ENCODE measurements at regions not wholly inside any gene's neighbourhood (a gene's known extent, or its start where the extent isn't known, plus 50 kb on each side); places are given as distances from the start of the nearest gene placed in this dataset.

DNA sequence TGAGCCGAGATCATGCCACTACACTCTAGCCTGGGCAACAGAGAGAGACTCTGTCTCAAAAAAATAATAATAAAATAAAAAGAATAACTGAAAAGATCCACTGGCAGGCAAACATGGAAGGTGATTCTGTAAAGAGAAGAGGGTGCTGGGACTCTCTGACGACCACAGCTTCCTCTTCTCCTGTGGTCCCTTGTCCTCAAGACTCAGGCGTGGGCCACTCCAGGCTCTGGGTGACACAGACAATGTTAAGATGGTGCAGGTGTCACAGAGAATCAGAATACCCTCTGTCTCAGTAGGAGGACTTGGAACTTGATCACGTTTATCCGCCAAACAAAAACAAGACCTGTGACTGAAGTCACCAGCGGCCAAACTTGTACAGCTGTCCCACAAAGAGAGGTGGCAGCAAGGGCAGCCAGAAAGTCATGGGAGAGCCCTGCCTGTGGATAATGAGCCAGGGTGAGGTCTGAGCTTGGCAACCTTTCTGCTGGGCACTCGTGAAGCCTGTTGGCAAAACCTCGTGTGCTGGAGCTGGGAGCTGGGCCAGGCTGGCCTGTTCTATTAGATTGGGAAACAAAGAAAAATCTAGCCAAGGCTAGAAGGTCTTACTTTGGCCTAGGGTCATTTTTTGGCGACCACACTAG is 76.4 kb upstream of the ITGA6 start:
- ChIA-PET POLR2A (no interaction called here), CTCF (interaction anchor here (0.6 kb wide), 1 partner anchor 178 kb away, joined by 3 read pairs; no protein-coding TSS in a partner anchor)
- Histone ChIP-seq H3K27ac (ENCODE audit: low read depth in 2 of 2, low read length in 1 of 2) (no peak overlapping the region), H3K36me3 (replicated peaks in 1 of 2; ENCODE audit: control insufficient read depth in 1 of 2, insufficient read depth in 2 of 2, low read length in 1 of 2) (no peaks in the 10 kb centered on the region), H4K20me1 (ENCODE audit: insufficient read depth) (no peaks in the 10 kb centered on the region), H3K9ac (no peak overlapping the region), H3K4me1 (ENCODE audit: control insufficient read depth in 1 of 2, insufficient read depth in 2 of 2, low read depth in 1 of 2, low read length in 1 of 2) (no peaks in the 10 kb centered on the region), H2AFZ (ENCODE audit: low read depth) (no peak overlapping the region), H3F3A (replicated peaks; ENCODE audit: insufficient read depth) (no peaks in the 10 kb centered on the region), H3K79me2 (ENCODE audit: insufficient read depth) (no peaks in the 10 kb centered on the region), H3K4me2 (no peak overlapping the region), H3K27me3 (ENCODE audit: insufficient read depth) (no peaks in the 10 kb centered on the region), H3K9me2 (no peaks in the 10 kb centered on the region), H3K4me3 (ENCODE audit: low read depth in 2 of 2, low read length in 1 of 2) (no peak overlapping the region), H3K9me3 (peaks cover 4% of the 10 kb centered on the region; the same call in 1 of the 2 replicates)
- TF ChIP-seq, protein P1, sequence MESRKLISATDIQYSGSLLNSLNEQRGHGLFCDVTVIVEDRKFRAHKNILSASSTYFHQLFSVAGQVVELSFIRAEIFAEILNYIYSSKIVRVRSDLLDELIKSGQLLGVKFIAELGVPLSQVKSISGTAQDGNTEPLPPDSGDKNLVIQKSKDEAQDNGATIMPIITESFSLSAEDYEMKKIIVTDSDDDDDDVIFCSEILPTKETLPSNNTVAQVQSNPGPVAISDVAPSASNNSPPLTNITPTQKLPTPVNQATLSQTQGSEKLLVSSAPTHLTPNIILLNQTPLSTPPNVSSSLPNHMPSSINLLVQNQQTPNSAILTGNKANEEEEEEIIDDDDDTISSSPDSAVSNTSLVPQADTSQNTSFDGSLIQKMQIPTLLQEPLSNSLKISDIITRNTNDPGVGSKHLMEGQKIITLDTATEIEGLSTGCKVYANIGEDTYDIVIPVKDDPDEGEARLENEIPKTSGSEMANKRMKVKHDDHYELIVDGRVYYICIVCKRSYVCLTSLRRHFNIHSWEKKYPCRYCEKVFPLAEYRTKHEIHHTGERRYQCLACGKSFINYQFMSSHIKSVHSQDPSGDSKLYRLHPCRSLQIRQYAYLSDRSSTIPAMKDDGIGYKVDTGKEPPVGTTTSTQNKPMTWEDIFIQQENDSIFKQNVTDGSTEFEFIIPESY (IDR thresholded peaks at IDR 0.05; ENCODE audit: borderline replicate concordance, low read depth), result no peak
- TF ChIP-seq, protein P2, sequence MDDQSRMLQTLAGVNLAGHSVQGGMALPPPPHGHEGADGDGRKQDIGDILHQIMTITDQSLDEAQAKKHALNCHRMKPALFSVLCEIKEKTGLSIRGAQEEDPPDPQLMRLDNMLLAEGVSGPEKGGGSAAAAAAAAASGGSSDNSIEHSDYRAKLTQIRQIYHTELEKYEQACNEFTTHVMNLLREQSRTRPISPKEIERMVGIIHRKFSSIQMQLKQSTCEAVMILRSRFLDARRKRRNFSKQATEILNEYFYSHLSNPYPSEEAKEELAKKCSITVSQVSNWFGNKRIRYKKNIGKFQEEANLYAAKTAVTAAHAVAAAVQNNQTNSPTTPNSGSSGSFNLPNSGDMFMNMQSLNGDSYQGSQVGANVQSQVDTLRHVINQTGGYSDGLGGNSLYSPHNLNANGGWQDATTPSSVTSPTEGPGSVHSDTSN (IDR thresholded peaks at IDR 0.05), result no peak
- TF ChIP-seq YY1 (IDR thresholded peaks at IDR 0.05; ENCODE audit: low read depth) (no peak), NRF1 (IDR thresholded peaks at IDR 0.05; ENCODE audit: low read depth, low read length) (no peak), GATA2 (CRISPR knock-in tag; IDR thresholded peaks at IDR 0.05) (no peak), NFIC (IDR thresholded peaks at IDR 0.05; ENCODE audit: borderline replicate concordance) (no peak), GABPA (IDR thresholded peaks at IDR 0.05; ENCODE audit: low read depth) (no peak), RXRA (IDR thresholded peaks at IDR 0.05; ENCODE audit: borderline replicate concordance, low read depth) (no peak)
- TF ChIP-seq, protein P3, sequence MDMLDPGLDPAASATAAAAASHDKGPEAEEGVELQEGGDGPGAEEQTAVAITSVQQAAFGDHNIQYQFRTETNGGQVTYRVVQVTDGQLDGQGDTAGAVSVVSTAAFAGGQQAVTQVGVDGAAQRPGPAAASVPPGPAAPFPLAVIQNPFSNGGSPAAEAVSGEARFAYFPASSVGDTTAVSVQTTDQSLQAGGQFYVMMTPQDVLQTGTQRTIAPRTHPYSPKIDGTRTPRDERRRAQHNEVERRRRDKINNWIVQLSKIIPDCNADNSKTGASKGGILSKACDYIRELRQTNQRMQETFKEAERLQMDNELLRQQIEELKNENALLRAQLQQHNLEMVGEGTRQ (IDR thresholded peaks at IDR 0.05; ENCODE audit: borderline replicate concordance, low read depth, low read length), result no peak
- TF ChIP-seq, protein P4, sequence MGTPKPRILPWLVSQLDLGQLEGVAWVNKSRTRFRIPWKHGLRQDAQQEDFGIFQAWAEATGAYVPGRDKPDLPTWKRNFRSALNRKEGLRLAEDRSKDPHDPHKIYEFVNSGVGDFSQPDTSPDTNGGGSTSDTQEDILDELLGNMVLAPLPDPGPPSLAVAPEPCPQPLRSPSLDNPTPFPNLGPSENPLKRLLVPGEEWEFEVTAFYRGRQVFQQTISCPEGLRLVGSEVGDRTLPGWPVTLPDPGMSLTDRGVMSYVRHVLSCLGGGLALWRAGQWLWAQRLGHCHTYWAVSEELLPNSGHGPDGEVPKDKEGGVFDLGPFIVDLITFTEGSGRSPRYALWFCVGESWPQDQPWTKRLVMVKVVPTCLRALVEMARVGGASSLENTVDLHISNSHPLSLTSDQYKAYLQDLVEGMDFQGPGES (IDR thresholded peaks at IDR 0.05; ENCODE audit: low read depth, low read length), result no peak
- no peak for DNase-seq
- WGBS (ENCODE audit: low lambda C conversion rate), result 82% methylated on average over 9 of the region's 9 CpGs

DNA sequence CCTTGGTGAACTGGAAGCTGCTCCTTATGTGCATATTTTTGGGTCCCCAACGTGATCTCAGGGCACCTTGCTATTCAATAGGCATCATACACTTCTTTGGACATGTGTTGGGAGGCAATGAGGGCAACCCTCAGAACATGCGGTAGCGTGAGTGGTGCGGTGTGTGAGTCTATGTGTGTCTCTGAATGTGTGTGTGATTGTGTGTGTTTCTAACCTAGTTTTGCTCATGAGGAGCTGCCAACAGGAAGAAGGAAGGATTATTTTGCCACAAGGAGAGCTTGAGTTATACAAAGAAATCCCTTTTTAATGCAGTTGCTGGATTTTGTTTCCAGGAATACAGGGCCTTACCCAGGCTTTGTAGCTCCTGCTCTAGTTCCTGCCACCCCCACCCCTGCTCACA is 75.8 kb upstream of the ITGA6 start:
- Histone ChIP-seq H3K9me3 (peaks cover 4% of the 10 kb centered on the region; the same call in 1 of the 2 replicates), H2AFZ (ENCODE audit: low read depth) (no peak overlapping the region), H3K36me3 (replicated peaks in 1 of 2; ENCODE audit: control insufficient read depth in 1 of 2, insufficient read depth in 2 of 2, low read length in 1 of 2) (no peaks in the 10 kb centered on the region), H3K9ac (no peak overlapping the region), H3K4me1 (ENCODE audit: control insufficient read depth in 1 of 2, insufficient read depth in 2 of 2, low read depth in 1 of 2, low read length in 1 of 2) (no peaks in the 10 kb centered on the region), H3F3A (replicated peaks; ENCODE audit: insufficient read depth) (no peaks in the 10 kb centered on the region), H4K20me1 (ENCODE audit: insufficient read depth) (no peaks in the 10 kb centered on the region), H3K9me2 (no peaks in the 10 kb centered on the region), H3K4me3 (ENCODE audit: low read depth in 2 of 2, low read length in 1 of 2) (no peak overlapping the region), H3K4me2 (no peak overlapping the region), H3K27me3 (ENCODE audit: insufficient read depth) (no peaks in the 10 kb centered on the region), H3K79me2 (ENCODE audit: insufficient read depth) (no peaks in the 10 kb centered on the region), H3K27ac (ENCODE audit: low read depth in 2 of 2, low read length in 1 of 2) (no peak overlapping the region)
- CTCF ChIA-PET, result interaction anchor here (0.6 kb wide), 1 partner anchor 178 kb away, joined by 3 read pairs; no protein-coding TSS in a partner anchor
- 83% methylated on average over 4 of the region's 4 CpGs for WGBS (ENCODE audit: low lambda C conversion rate)
- POLR2A ChIA-PET, result no interaction called here
- TF ChIP-seq GABPA (IDR thresholded peaks at IDR 0.05; ENCODE audit: low read depth), result no peak
- TF ChIP-seq EP300 (IDR thresholded peaks at IDR 0.05; ENCODE audit: borderline replicate concordance in 1 of 2, low read depth in 1 of 2, low read length in 1 of 2), result no peak
- TF ChIP-seq, protein P5, sequence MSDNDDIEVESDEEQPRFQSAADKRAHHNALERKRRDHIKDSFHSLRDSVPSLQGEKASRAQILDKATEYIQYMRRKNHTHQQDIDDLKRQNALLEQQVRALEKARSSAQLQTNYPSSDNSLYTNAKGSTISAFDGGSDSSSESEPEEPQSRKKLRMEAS (IDR thresholded peaks at IDR 0.05; ENCODE audit: low read depth), result no peak
- TF ChIP-seq FOSL2 (IDR thresholded peaks at IDR 0.05; ENCODE audit: borderline replicate concordance, low read depth), result no peak
- TF ChIP-seq GATA2 (CRISPR knock-in tag; IDR thresholded peaks at IDR 0.05), result no peak
- TF ChIP-seq CHD2 (IDR thresholded peaks at IDR 0.05; ENCODE audit: low read length, partially characterized antibody), result no peak
- no peak for TF ChIP-seq RAD21 (IDR thresholded peaks at IDR 0.05; ENCODE audit: low read length)
- DNase-seq, result no peak
